ENCODE measurements at regions not wholly inside any gene's neighbourhood (a gene's known extent, or its start where the extent isn't known, plus 50 kb on each side); places are given as distances from the start of the nearest gene placed in this dataset.

DNA sequence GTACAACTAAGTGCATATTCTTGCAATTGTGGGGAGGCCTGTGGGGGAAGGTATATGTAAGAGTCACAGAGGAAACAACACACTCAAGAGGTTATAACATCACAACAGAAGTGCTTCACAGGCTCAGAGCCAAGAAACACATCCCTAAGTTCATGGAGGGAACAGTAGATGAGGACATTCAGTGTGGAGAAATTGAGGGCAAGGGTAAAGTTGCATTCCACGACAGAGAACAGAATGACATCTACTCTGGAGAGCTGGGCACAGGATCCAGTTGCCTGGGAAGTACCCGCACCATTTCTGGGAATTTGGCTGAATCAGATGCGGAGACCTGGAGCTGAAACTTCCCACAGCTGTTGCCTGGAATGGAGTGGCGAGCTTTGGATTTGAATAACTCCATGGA, 197.2 kb downstream of the NXNL2 start:
- Histone ChIP-seq H3K27ac (replicated peaks) (peak overlapping the region; percentile 73), H3K4me3 (no peak overlapping the region), H3K4me1 (no peaks in the 10 kb centered on the region), H3K27me3 (ENCODE audit: low read depth) (peaks cover under 1% of the 10 kb centered on the region), H3K9me3 (replicated peaks) (peaks cover 4% of the 10 kb centered on the region), H3K36me3 (no peaks in the 10 kb centered on the region)
- intact Hi-C loops (cut with micrococcal nuclease): no loop called here
- no peak for DNase-seq
- no peak for TF ChIP-seq CTCF (IDR thresholded peaks at IDR 0.05; ENCODE audit: borderline replicate concordance)

- Histone ChIP-seq H3K4me3 (no peak overlapping the region), H3K27me3 (ENCODE audit: low read depth) (peaks cover 4% of the 10 kb centered on the region), H3K9me3 (replicated peaks) (peaks cover 4% of the 10 kb centered on the region), H3K36me3 (no peaks in the 10 kb centered on the region), H3K27ac (replicated peaks) (peak overlapping the region; percentile 73), H3K4me1 (no peaks in the 10 kb centered on the region)
- peak; percentile 79 for DNase-seq
- intact Hi-C loops (cut with micrococcal nuclease): no loop called here
- TF ChIP-seq CTCF (IDR thresholded peaks at IDR 0.05; ENCODE audit: borderline replicate concordance): no peak
These were observed 198.9 kb downstream of the NXNL2 start for GRCh38 chr9:88733651-88734421.

DNA sequence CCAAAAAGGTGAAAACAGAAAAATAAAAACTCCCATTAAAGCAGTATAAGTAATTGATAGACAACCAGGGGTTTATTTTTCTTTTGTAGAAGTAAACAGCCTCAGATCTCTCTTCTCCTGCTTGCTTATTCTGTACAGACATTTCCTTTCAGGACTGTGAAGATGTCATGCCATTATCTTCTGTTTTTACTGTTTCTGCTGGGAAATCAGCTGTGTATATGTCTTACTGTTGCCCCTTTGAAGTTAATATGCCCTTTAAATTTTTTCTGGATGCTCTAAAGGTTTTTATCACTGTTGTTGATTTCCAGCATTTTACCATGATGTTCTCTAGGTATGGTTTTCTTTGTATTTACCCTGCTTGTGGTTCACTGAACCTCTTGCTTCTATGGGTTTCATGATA, 199.5 kb downstream of the NXNL2 start:
- H3K27ac ChIP-seq (replicated peaks): peak overlapping the region; percentile 73
- no peaks in the 10 kb centered on the region for H3K4me1 ChIP-seq
- H3K36me3 ChIP-seq: no peaks in the 10 kb centered on the region
- TF ChIP-seq CTCF (IDR thresholded peaks at IDR 0.05; ENCODE audit: borderline replicate concordance): no peak
- peaks cover 4% of the 10 kb centered on the region for H3K9me3 ChIP-seq (replicated peaks)
- no peak for DNase-seq
- H3K4me3 ChIP-seq: no peak overlapping the region
- peaks cover 4% of the 10 kb centered on the region for H3K27me3 ChIP-seq (ENCODE audit: low read depth)
- intact Hi-C loops (cut with micrococcal nuclease): no loop called here

DNA sequence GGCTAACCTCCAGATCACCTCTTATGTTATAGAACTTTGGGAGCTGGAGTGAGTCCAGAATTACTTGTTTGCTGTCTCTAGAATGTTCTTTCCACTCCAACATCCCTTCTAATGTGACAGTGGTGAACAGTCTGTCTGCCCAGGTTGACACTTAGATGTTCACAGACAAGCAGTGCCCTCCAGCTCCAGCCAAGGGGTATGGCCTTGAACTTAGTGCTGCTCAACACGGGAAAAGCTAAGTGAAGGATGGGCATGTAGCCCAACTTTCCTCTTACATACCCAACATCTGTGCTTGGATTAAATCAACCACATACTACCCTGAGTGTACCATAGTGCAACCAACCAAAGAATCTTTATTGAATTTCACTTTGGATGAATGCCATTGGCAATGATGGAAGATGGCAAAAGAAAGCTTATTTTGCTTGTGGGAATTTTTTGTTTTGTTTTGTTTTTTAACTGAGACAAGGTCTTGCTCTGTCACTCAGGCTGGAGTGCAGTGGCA, 201.2 kb downstream of the NXNL2 start:
- H3K4me3 ChIP-seq: no peak overlapping the region
- peaks cover 4% of the 10 kb centered on the region for H3K27me3 ChIP-seq (ENCODE audit: low read depth)
- no peak overlapping the region for H3K27ac ChIP-seq (replicated peaks)
- intact Hi-C loops (cut with micrococcal nuclease): no loop called here
- TF ChIP-seq CTCF (IDR thresholded peaks at IDR 0.05; ENCODE audit: borderline replicate concordance): no peak
- peaks cover 4% of the 10 kb centered on the region for H3K9me3 ChIP-seq (replicated peaks)
- no peaks in the 10 kb centered on the region for H3K36me3 ChIP-seq
- no peaks in the 10 kb centered on the region for H3K4me1 ChIP-seq
- no peak for DNase-seq

- no peaks in the 10 kb centered on the region for H3K36me3 ChIP-seq
- H3K4me3 ChIP-seq: no peak overlapping the region
- H3K9me3 ChIP-seq (replicated peaks): peaks cover 4% of the 10 kb centered on the region
- no peak overlapping the region for H3K27ac ChIP-seq (replicated peaks)
- intact Hi-C loops (cut with micrococcal nuclease): no loop called here
- H3K4me1 ChIP-seq: no peaks in the 10 kb centered on the region
- peaks cover 4% of the 10 kb centered on the region for H3K27me3 ChIP-seq (ENCODE audit: low read depth)
- DNase-seq: no peak
- TF ChIP-seq CTCF (IDR thresholded peaks at IDR 0.05; ENCODE audit: borderline replicate concordance): no peak
These were observed 202.1 kb downstream of the NXNL2 start for GRCh38 chr9:88737031-88737430.
